GM23338 (cell line): ENCODE measurements at regions not wholly inside any gene's neighbourhood (a gene's known extent, or its start where the extent isn't known, plus 50 kb on each side); places are given as distances from the start of the nearest gene placed in this dataset.

Experiments
- ATAC-seq: fragments of 200-7000 bp; cut with Tn5 transposase; 3 replicates; pipeline ENCODE4 v1.9.1; 2020
- DNase-seq: peaks from one replicate; pipeline ENCODE4 v3.0.0-alpha.2; 2015; ENCODE audit warnings: low spot score
- H2AFZ ChIP-seq: fragments of 200-600 bp; sonication (generic); 2 replicates; pipeline ENCODE4 v1.8.0; 2016; ENCODE audit warnings: antibody characterized with exemption, mild to moderate bottlenecking, moderate library complexity
- H3F3A ChIP-seq: fragments of 200-600 bp; sonication (generic); replicated peaks from 2 replicates; pipeline ENCODE4 v1.8.0; 2017; ENCODE audit warnings: antibody characterized with exemption, mixed run types, low read depth
- H3K27ac ChIP-seq: fragments of 200-600 bp; sonication (generic); 2 replicates; pipeline ENCODE4 v1.6.1; 2016; ENCODE audit warnings: low read depth
- H3K27me3 ChIP-seq: fragments of 200-600 bp; sonication (generic); 2 replicates; pipeline ENCODE4 v1.8.0; 2016; ENCODE audit warnings: mild to moderate bottlenecking, mixed run types, moderate library complexity; ENCODE audit not compliant: insufficient read depth
- H3K36me3 ChIP-seq: fragments of 200-600 bp; sonication (generic); 2 replicates; pipeline ENCODE4 v1.8.0; 2016; ENCODE audit warnings: mild to moderate bottlenecking; ENCODE audit not compliant: insufficient read depth
- H3K4me1 ChIP-seq: fragments of 200-600 bp; sonication (generic); 2 replicates; pipeline ENCODE4 v1.8.0; 2016; ENCODE audit warnings: mild to moderate bottlenecking, moderate library complexity; ENCODE audit not compliant: insufficient read depth
- H3K4me2 ChIP-seq: fragments of 200-600 bp; sonication (generic); 2 replicates; pipeline ENCODE4 v1.7.1; 2017; ENCODE audit warnings: mixed run types
- H3K4me3 ChIP-seq: fragments of 200-600 bp; sonication (generic); 2 replicates; pipeline ENCODE4 v1.6.1; 2016; ENCODE audit warnings: mixed run types
- H3K79me2 ChIP-seq: fragments of 200-600 bp; sonication (generic); replicated peaks from 2 replicates; pipeline ENCODE4 v1.8.0; 2017; ENCODE audit warnings: mild to moderate bottlenecking; ENCODE audit not compliant: insufficient read depth
- H3K9me2 ChIP-seq: fragments of 200-600 bp; sonication (generic); 2 replicates; pipeline ENCODE4 v1.8.0; 2017; ENCODE audit not compliant: insufficient read depth
- H4K20me1 ChIP-seq: fragments of 200-600 bp; sonication (generic); replicated peaks from 2 replicates; pipeline ENCODE4 v1.8.0; 2017; ENCODE audit warnings: mild to moderate bottlenecking; ENCODE audit not compliant: insufficient read depth
- H3K27ac Mint-ChIP-seq: 2 replicates; pipeline ENCODE4 v1.8.0; 2020; ENCODE audit warnings: inconsistent platforms, mild to moderate bottlenecking, moderate library complexity, mixed read lengths
- H3K27me3 Mint-ChIP-seq: 3 replicates; pipeline ENCODE4 v1.8.0; 2022; ENCODE audit warnings: low read depth, mild to moderate bottlenecking, moderate library complexity, mixed read lengths, inconsistent platforms; ENCODE audit not compliant: insufficient read depth, poor library complexity
- H3K36me3 Mint-ChIP-seq: 3 replicates; pipeline ENCODE4 v1.8.0; 2021; ENCODE audit warnings: low read depth, mild to moderate bottlenecking, inconsistent platforms, moderate library complexity, mixed read lengths
- H3K4me1 Mint-ChIP-seq: 3 replicates; pipeline ENCODE4 v1.8.0; 2020; ENCODE audit warnings: mild to moderate bottlenecking, inconsistent platforms, mixed read lengths
- H3K4me3 Mint-ChIP-seq: 3 replicates; pipeline ENCODE4 v1.8.0; 2021; ENCODE audit warnings: moderate library complexity, mild to moderate bottlenecking, inconsistent platforms, mixed read lengths
- H3K9me3 Mint-ChIP-seq: 3 replicates; pipeline ENCODE4 v1.8.0; 2020; ENCODE audit warnings: moderate library complexity, mild to moderate bottlenecking, inconsistent platforms, mixed read lengths
- CREB1 ChIP-seq: fragments of 250-450 bp; sonication (Bioruptor Pico); IDR thresholded peaks from 2 replicates; pipeline ENCODE4 v1.5.0; 2020; ENCODE audit warnings: low read depth, mild to moderate bottlenecking, moderate library complexity
- CTCF ChIP-seq, 2 experiments: fragments of 200-600 bp in 1 of 2; sonication (generic) in 1 of 2; conservative IDR thresholded peaks; 2 replicates each; pipeline versions ENCODE4 v1.5.1 to v1.6.1; 2016 to 2017; ENCODE audit warnings: antibody characterized with exemption in 2 of 2, low read depth in 2 of 2, mild to moderate bottlenecking in 2 of 2, moderate library complexity in 1 of 2
- ETS1 ChIP-seq: IDR thresholded peaks from 2 replicates; pipeline ENCODE4 v1.6.1; 2016; ENCODE audit warnings: antibody characterized with exemption
- EZH2 ChIP-seq: fragments of 200-600 bp; sonication (generic); IDR thresholded peaks from one replicate; pipeline ENCODE4 v1.8.0; 2017; ENCODE audit warnings: antibody characterized with exemption, mild to moderate bottlenecking, low read depth; ENCODE audit not compliant: unreplicated experiment
- EZH2phosphoT487 ChIP-seq: fragments of 200-600 bp; sonication (generic); IDR thresholded peaks from one replicate; pipeline ENCODE4 v1.8.1; 2018; ENCODE audit warnings: antibody characterized with exemption; ENCODE audit not compliant: unreplicated experiment
- JUNB ChIP-seq: IDR thresholded peaks from one replicate; pipeline ENCODE4 v1.6.1; 2016; ENCODE audit warnings: antibody characterized with exemption; ENCODE audit not compliant: unreplicated experiment
- NANOG ChIP-seq: IDR thresholded peaks from 2 replicates; pipeline ENCODE4 v1.6.1; 2016; ENCODE audit warnings: antibody characterized with exemption, borderline replicate concordance
- POLR2AphosphoS5 ChIP-seq: IDR thresholded peaks from 2 replicates; pipeline ENCODE4 v1.6.1; 2016; ENCODE audit warnings: antibody characterized with exemption, low read depth
- STAT1 ChIP-seq: IDR thresholded peaks from one replicate; pipeline ENCODE4 v1.6.1; 2016; ENCODE audit warnings: antibody characterized with exemption; ENCODE audit not compliant: unreplicated experiment
- ZNF114 ChIP-seq: fragments of 250-450 bp; sonication (Bioruptor Pico); IDR thresholded peaks from 2 replicates; pipeline ENCODE4 v1.5.0; 2020; ENCODE audit warnings: mild to moderate bottlenecking, moderate library complexity
- ZNF331 ChIP-seq: fragments of 250-450 bp; sonication (Bioruptor Pico); IDR thresholded peaks from 2 replicates; pipeline ENCODE4 v1.5.0; 2020; ENCODE audit warnings: low read depth, mild to moderate bottlenecking, moderate library complexity
- ZNF462 ChIP-seq: fragments of 250-450 bp; sonication (Bioruptor Pico); IDR thresholded peaks from 2 replicates; pipeline ENCODE4 v1.5.0; 2020; ENCODE audit warnings: mild to moderate bottlenecking, moderate library complexity
- TF ChIP-seq, protein P1 (sequence below): IDR thresholded peaks from one replicate; pipeline ENCODE4 v1.6.1; 2018; ENCODE audit warnings: antibody characterized with exemption; ENCODE audit not compliant: unreplicated experiment

GRCh38 chr18:2087877-2088673 lies 483.2 kb downstream of the METTL4 start:
- no peak for TF ChIP-seq ZNF462 (CRISPR knock-in tag)
- no peak for TF ChIP-seq ETS1
- TF ChIP-seq ZNF331 (CRISPR knock-in tag): no peak
- no peak for TF ChIP-seq EZH2phosphoT487
- no peak for TF ChIP-seq CTCF (conservative IDR thresholded peaks at IDR 0.05; ENCODE audit: low read depth in 2 of 2)
- no peak for TF ChIP-seq JUNB
- no peak for TF ChIP-seq EZH2
- no peak for TF ChIP-seq POLR2AphosphoS5
- no peak for TF ChIP-seq NANOG
- no peak for TF ChIP-seq STAT1
- TF ChIP-seq, protein P1, sequence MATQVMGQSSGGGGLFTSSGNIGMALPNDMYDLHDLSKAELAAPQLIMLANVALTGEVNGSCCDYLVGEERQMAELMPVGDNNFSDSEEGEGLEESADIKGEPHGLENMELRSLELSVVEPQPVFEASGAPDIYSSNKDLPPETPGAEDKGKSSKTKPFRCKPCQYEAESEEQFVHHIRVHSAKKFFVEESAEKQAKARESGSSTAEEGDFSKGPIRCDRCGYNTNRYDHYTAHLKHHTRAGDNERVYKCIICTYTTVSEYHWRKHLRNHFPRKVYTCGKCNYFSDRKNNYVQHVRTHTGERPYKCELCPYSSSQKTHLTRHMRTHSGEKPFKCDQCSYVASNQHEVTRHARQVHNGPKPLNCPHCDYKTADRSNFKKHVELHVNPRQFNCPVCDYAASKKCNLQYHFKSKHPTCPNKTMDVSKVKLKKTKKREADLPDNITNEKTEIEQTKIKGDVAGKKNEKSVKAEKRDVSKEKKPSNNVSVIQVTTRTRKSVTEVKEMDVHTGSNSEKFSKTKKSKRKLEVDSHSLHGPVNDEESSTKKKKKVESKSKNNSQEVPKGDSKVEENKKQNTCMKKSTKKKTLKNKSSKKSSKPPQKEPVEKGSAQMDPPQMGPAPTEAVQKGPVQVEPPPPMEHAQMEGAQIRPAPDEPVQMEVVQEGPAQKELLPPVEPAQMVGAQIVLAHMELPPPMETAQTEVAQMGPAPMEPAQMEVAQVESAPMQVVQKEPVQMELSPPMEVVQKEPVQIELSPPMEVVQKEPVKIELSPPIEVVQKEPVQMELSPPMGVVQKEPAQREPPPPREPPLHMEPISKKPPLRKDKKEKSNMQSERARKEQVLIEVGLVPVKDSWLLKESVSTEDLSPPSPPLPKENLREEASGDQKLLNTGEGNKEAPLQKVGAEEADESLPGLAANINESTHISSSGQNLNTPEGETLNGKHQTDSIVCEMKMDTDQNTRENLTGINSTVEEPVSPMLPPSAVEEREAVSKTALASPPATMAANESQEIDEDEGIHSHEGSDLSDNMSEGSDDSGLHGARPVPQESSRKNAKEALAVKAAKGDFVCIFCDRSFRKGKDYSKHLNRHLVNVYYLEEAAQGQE: no peak
- no peak for TF ChIP-seq CREB1 (CRISPR knock-in tag)
- TF ChIP-seq ZNF114: no peak
- Mint-ChIP-seq H3K27ac (no peak overlapping the region), H3K36me3 (no peaks in the 10 kb centered on the region), H3K27me3 (no peaks in the 10 kb centered on the region), H3K4me1 (peaks cover 11% of the 10 kb centered on the region), H3K9me3 (no peaks in the 10 kb centered on the region), H3K4me3 (no peak overlapping the region)
- ATAC-seq: no peak
- Histone ChIP-seq H3K36me3 (no peaks in the 10 kb centered on the region), H4K20me1 (no peaks in the 10 kb centered on the region), H3K79me2 (no peaks in the 10 kb centered on the region), H3F3A (no peaks in the 10 kb centered on the region), H3K27ac (no peak overlapping the region), H3K27me3 (no peaks in the 10 kb centered on the region), H2AFZ (no peak overlapping the region), H3K4me2 (no peak overlapping the region), H3K4me3 (no peak overlapping the region), H3K4me1 (no peaks in the 10 kb centered on the region), H3K9me2 (no peaks in the 10 kb centered on the region)
- no peak for DNase-seq
